ENCODE measurements at regions not wholly inside any gene's neighbourhood (a gene's known extent, or its start where the extent isn't known, plus 50 kb on each side); places are given as distances from the start of the nearest gene placed in this dataset.

DNA sequence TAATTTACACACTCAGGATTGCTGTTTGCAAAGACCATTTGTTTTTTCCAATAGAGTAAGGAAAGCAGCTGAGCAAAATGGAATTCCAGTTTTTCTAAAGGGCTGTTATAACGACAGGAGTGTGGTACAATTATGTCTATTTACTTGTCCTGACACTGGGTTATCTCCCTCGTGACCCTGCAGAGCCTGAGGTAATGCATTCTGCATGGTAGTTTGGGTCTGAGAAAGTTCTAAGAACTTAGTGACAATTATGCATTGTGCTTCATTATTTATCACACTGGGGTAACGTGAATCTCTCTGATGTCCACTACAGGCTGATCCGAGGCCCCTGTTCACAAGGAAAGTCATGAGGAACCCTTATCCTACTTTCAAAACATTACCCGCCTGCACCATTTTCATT lies 50.7 kb upstream of the EDNRB start (continued):
- no peak for TF ChIP-seq ZNF609 (CRISPR knock-in tag; IDR thresholded peaks at IDR 0.05; ENCODE audit: borderline replicate concordance)
- TF ChIP-seq, protein P1, sequence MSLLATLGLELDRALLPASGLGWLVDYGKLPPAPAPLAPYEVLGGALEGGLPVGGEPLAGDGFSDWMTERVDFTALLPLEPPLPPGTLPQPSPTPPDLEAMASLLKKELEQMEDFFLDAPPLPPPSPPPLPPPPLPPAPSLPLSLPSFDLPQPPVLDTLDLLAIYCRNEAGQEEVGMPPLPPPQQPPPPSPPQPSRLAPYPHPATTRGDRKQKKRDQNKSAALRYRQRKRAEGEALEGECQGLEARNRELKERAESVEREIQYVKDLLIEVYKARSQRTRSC (CRISPR knock-in tag; IDR thresholded peaks at IDR 0.05; ENCODE audit: low read depth): no peak

Small RNA genes lying in the stretch of these regions (small RNA-seq; reads per million reads assigned to genes)
- gene RNY3P3 (ENCODE audit: insufficient read depth in 2 of 3, insufficient read length in 3 of 3, low read depth in 2 of 3, low replicate concordance in 1 of 3): 0 to 0.97 (median 0) reads per million in 3 experiments

All from HepG2 (cell line).